ENCODE measurements at regions not wholly inside any gene's neighbourhood (a gene's known extent, or its start where the extent isn't known, plus 50 kb on each side); places are given as distances from the start of the nearest gene placed in this dataset.

DNA sequence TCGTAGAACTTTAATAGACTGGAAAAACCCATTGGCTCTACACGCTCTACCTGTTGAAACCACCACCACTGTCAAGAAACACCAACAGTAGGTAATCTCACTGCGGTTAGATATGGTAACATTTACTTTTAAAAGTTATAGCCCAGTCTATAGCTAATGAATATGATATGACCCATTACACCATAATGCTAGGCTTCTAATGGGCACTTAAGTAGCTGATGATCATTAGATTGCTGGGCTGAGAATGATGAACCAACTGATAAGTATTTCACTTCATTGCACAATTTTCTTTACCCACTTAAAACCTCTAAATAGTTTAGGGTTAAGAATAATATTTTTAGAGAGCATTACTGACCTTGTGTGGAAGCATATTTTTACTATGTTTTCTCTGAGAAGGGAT is 788.9 kb upstream of the CA10 start:
- Histone ChIP-seq H4K20me1 (ENCODE audit: control insufficient read depth, extremely low read depth, insufficient read depth, low read length) (no peaks in the 10 kb centered on the region), H3K4me1 (ENCODE audit: control insufficient read depth, extremely low read depth, insufficient read depth, low read length) (no peaks in the 10 kb centered on the region), H3K36me3 (ENCODE audit: control insufficient read depth, insufficient read depth, low read length) (no peaks in the 10 kb centered on the region), H3K27me3 (ENCODE audit: control insufficient read depth, insufficient read depth, low read length) (no peaks in the 10 kb centered on the region), H2AFZ (ENCODE audit: low read length) (no peak overlapping the region), H3K4me3 (replicated peaks in 1 of 4; ENCODE audit: control extremely low read depth in 1 of 4, insufficient read depth in 1 of 4, low read depth in 3 of 4, low read length in 4 of 4) (no peak overlapping the region), H3K9me3 (ENCODE audit: control insufficient read depth, insufficient read depth, low read depth, low read length) (no peaks in the 10 kb centered on the region), H3K79me2 (ENCODE audit: control insufficient read depth, insufficient read depth, low read length) (no peaks in the 10 kb centered on the region), H3K9ac (ENCODE audit: insufficient read depth, low read length) (no peak overlapping the region), H3K27ac (ENCODE audit: insufficient read depth, low read length) (no peak overlapping the region), H3K4me2 (ENCODE audit: extremely low read depth, insufficient read depth, low read length) (no peak overlapping the region)
- TF ChIP-seq CTCF (conservative IDR thresholded peaks at IDR 0.05 in 1 of 2, IDR thresholded peaks at IDR 0.05 in 1 of 2; ENCODE audit: low read depth in 1 of 2, low read length in 2 of 2) (no peak), EZH2 (IDR thresholded peaks at IDR 0.05; ENCODE audit: low read length, missing control alignments) (no peak)
- no peak for DNase-seq (ENCODE audit: low read depth in 2 of 2)

GRCh38 chr17:52938623-52939230 is 780.2 kb upstream of the CA10 start:
- no peaks in the 10 kb centered on the region for H3K4me1 ChIP-seq (ENCODE audit: control insufficient read depth, extremely low read depth, insufficient read depth, low read length)

DNA sequence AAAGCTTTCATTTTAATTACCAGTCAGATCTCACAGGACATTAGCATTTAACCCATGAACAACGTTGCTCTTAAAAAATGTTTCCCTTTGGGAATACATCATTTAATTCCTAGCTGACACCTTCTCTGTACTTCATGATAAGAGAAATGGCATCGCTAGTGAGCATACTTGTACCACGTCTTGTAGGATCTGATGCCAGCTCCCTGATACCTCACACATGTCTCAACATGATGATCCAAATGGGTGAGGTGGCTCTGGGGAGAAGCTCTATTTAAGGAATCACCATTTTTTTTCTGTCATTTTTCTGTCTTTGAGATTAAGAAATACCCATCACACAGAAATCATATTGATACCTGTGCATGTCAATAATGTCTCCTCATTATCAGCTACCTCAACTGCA is 772.1 kb upstream of the CA10 start:
- H3K27ac ChIP-seq (ENCODE audit: insufficient read depth, low read length), result no peak overlapping the region
- no peak for DNase-seq (ENCODE audit: low read depth in 2 of 2)
- no peak overlapping the region for H2AFZ ChIP-seq (ENCODE audit: low read length)
- TF ChIP-seq CTCF (conservative IDR thresholded peaks at IDR 0.05 in 1 of 2, IDR thresholded peaks at IDR 0.05 in 1 of 2; ENCODE audit: low read depth in 1 of 2, low read length in 2 of 2) (no peak), EZH2 (IDR thresholded peaks at IDR 0.05; ENCODE audit: low read length, missing control alignments) (no peak)
- no peaks in the 10 kb centered on the region for H3K4me1 ChIP-seq (ENCODE audit: control insufficient read depth, extremely low read depth, insufficient read depth, low read length)
- H3K4me3 ChIP-seq (replicated peaks in 1 of 4; ENCODE audit: control extremely low read depth in 1 of 4, insufficient read depth in 1 of 4, low read depth in 3 of 4, low read length in 4 of 4), result no peak overlapping the region
- H3K4me2 ChIP-seq (ENCODE audit: extremely low read depth, insufficient read depth, low read length), result no peak overlapping the region
- no peaks in the 10 kb centered on the region for H3K9me3 ChIP-seq (ENCODE audit: control insufficient read depth, insufficient read depth, low read depth, low read length)
- H3K9ac ChIP-seq (ENCODE audit: insufficient read depth, low read length), result no peak overlapping the region
- H3K27me3 ChIP-seq (ENCODE audit: control insufficient read depth, insufficient read depth, low read length), result no peaks in the 10 kb centered on the region
- no peaks in the 10 kb centered on the region for H4K20me1 ChIP-seq (ENCODE audit: control insufficient read depth, extremely low read depth, insufficient read depth, low read length)
- H3K36me3 ChIP-seq (ENCODE audit: control insufficient read depth, insufficient read depth, low read length), result no peaks in the 10 kb centered on the region
- H3K79me2 ChIP-seq (ENCODE audit: control insufficient read depth, insufficient read depth, low read length), result no peaks in the 10 kb centered on the region

More at GRCh38 chr17:52938623-52939230, 780.2 kb upstream of the CA10 start:
- H4K20me1 ChIP-seq (ENCODE audit: control insufficient read depth, extremely low read depth, insufficient read depth, low read length), result no peaks in the 10 kb centered on the region
- no peak overlapping the region for H3K27ac ChIP-seq (ENCODE audit: insufficient read depth, low read length)
- no peaks in the 10 kb centered on the region for H3K27me3 ChIP-seq (ENCODE audit: control insufficient read depth, insufficient read depth, low read length)
- no peaks in the 10 kb centered on the region for H3K79me2 ChIP-seq (ENCODE audit: control insufficient read depth, insufficient read depth, low read length)
- H3K4me2 ChIP-seq (ENCODE audit: extremely low read depth, insufficient read depth, low read length), result no peak overlapping the region
- H3K9me3 ChIP-seq (ENCODE audit: control insufficient read depth, insufficient read depth, low read depth, low read length), result no peaks in the 10 kb centered on the region
- DNase-seq (ENCODE audit: low read depth in 2 of 2), result no peak
- no peaks in the 10 kb centered on the region for H3K36me3 ChIP-seq (ENCODE audit: control insufficient read depth, insufficient read depth, low read length)
- H3K9ac ChIP-seq (ENCODE audit: insufficient read depth, low read length), result no peak overlapping the region
- no peak for TF ChIP-seq CTCF (conservative IDR thresholded peaks at IDR 0.05 in 1 of 2, IDR thresholded peaks at IDR 0.05 in 1 of 2; ENCODE audit: low read depth in 1 of 2, low read length in 2 of 2)
- no peak for TF ChIP-seq EZH2 (IDR thresholded peaks at IDR 0.05; ENCODE audit: low read length, missing control alignments)
- H2AFZ ChIP-seq (ENCODE audit: low read length), result no peak overlapping the region
- H3K4me3 ChIP-seq (replicated peaks in 1 of 4; ENCODE audit: control extremely low read depth in 1 of 4, insufficient read depth in 1 of 4, low read depth in 3 of 4, low read length in 4 of 4), result no peak overlapping the region
